ENCODE measurements at regions not wholly inside any gene's neighbourhood (a gene's known extent, or its start where the extent isn't known, plus 50 kb on each side); places are given as distances from the start of the nearest gene placed in this dataset.

GRCh38 chr4:1508161-1509160, 102.2 kb upstream of the NKX1-1 start:
- no peak for DNase-seq

GRCh38 chr4:1506956-1507721, 100.9 kb upstream of the NKX1-1 start:
- no peak for DNase-seq

GRCh38 chr4:1505511-1506460, 99.5 kb upstream of the NKX1-1 start:
- no peak for DNase-seq

- no peak for DNase-seq
Measured at GRCh38 chr4:1504595-1505500, 98.6 kb upstream of the NKX1-1 start.

GRCh38 chr4:1503583-1504471, 97.6 kb upstream of the NKX1-1 start:
- no peak for DNase-seq

GRCh38 chr4:1502976-1503375, 96.7 kb upstream of the NKX1-1 start:
- DNase-seq: no peak

GRCh38 chr4:1502501-1502886, 96.3 kb upstream of the NKX1-1 start:
- no peak for DNase-seq

GRCh38 chr4:1501754-1502500, 95.7 kb upstream of the NKX1-1 start:
- no peak for DNase-seq

GRCh38 chr4:1500966-1501753, 94.9 kb upstream of the NKX1-1 start:
- no peak for DNase-seq

- DNase-seq: no peak
Measured at GRCh38 chr4:1500231-1500965, 94.2 kb upstream of the NKX1-1 start.

- DNase-seq: no peak
Measured at GRCh38 chr4:1499465-1499864, 93.2 kb upstream of the NKX1-1 start.

GRCh38 chr4:1497189-1497801, 91.1 kb upstream of the NKX1-1 start:
- no peak for DNase-seq

GRCh38 chr4:1496116-1496642, 89.9 kb upstream of the NKX1-1 start:
- no peak for DNase-seq

- DNase-seq: no peak
Measured at GRCh38 chr4:1495416-1496115, 89.3 kb upstream of the NKX1-1 start.

GRCh38 chr4:1494416-1495315, 88.4 kb upstream of the NKX1-1 start:
- DNase-seq: no peak
